K562 (cell line): ENCODE measurements at regions not wholly inside any gene's neighbourhood (a gene's known extent, or its start where the extent isn't known, plus 50 kb on each side); places are given as distances from the start of the nearest gene placed in this dataset.

Source experiments
- TF ChIP-seq, protein P1 (sequence below), 2 experiments: fragments of 450-650 bp; IDR thresholded peaks; 2 replicates each; pipeline ENCODE4 v1.6.1; 2016; ENCODE audit warnings: mild to moderate bottlenecking in 2 of 2, borderline replicate concordance in 1 of 2, low read depth in 1 of 2, moderate library complexity in 1 of 2
- TF ChIP-seq, protein P2 (sequence below): fragments of 250-450 bp; sonication (Bioruptor Pico); IDR thresholded peaks from 2 replicates; pipeline ENCODE4 v1.8.0; 2021; ENCODE audit warnings: borderline replicate concordance, mild to moderate bottlenecking, moderate library complexity; ENCODE audit not compliant: poor library complexity, severe bottlenecking

DNA sequence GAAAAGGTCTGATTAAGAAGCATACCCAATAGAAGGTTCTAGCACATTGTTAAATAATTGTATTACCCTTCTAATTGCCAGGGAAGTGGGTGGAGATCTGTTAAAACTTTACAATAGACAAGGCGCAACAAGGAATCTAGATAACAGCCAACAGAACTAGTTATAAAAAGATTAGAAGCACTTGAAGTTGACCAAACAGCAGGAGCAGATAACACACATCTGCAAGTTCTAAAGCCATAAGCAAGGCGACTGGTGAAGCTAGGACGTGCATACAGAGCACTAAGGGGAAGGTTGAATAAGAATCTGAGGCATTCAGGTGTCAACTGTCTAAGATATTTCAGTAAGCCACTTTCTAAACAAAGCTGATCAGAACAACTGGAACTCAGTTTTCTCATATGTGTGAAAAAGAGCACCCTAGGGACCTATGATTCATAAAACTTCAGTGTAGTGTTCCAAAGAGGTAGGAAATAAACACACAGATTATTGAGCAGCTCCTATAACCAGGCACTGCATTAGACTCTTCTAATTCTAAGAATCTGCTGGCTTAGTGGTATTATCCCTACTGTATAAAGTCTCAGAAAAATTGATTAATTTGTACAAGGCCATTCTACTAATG, 111.2 kb downstream of the SAMD9 start (continued):
- TF ChIP-seq, protein P1, sequence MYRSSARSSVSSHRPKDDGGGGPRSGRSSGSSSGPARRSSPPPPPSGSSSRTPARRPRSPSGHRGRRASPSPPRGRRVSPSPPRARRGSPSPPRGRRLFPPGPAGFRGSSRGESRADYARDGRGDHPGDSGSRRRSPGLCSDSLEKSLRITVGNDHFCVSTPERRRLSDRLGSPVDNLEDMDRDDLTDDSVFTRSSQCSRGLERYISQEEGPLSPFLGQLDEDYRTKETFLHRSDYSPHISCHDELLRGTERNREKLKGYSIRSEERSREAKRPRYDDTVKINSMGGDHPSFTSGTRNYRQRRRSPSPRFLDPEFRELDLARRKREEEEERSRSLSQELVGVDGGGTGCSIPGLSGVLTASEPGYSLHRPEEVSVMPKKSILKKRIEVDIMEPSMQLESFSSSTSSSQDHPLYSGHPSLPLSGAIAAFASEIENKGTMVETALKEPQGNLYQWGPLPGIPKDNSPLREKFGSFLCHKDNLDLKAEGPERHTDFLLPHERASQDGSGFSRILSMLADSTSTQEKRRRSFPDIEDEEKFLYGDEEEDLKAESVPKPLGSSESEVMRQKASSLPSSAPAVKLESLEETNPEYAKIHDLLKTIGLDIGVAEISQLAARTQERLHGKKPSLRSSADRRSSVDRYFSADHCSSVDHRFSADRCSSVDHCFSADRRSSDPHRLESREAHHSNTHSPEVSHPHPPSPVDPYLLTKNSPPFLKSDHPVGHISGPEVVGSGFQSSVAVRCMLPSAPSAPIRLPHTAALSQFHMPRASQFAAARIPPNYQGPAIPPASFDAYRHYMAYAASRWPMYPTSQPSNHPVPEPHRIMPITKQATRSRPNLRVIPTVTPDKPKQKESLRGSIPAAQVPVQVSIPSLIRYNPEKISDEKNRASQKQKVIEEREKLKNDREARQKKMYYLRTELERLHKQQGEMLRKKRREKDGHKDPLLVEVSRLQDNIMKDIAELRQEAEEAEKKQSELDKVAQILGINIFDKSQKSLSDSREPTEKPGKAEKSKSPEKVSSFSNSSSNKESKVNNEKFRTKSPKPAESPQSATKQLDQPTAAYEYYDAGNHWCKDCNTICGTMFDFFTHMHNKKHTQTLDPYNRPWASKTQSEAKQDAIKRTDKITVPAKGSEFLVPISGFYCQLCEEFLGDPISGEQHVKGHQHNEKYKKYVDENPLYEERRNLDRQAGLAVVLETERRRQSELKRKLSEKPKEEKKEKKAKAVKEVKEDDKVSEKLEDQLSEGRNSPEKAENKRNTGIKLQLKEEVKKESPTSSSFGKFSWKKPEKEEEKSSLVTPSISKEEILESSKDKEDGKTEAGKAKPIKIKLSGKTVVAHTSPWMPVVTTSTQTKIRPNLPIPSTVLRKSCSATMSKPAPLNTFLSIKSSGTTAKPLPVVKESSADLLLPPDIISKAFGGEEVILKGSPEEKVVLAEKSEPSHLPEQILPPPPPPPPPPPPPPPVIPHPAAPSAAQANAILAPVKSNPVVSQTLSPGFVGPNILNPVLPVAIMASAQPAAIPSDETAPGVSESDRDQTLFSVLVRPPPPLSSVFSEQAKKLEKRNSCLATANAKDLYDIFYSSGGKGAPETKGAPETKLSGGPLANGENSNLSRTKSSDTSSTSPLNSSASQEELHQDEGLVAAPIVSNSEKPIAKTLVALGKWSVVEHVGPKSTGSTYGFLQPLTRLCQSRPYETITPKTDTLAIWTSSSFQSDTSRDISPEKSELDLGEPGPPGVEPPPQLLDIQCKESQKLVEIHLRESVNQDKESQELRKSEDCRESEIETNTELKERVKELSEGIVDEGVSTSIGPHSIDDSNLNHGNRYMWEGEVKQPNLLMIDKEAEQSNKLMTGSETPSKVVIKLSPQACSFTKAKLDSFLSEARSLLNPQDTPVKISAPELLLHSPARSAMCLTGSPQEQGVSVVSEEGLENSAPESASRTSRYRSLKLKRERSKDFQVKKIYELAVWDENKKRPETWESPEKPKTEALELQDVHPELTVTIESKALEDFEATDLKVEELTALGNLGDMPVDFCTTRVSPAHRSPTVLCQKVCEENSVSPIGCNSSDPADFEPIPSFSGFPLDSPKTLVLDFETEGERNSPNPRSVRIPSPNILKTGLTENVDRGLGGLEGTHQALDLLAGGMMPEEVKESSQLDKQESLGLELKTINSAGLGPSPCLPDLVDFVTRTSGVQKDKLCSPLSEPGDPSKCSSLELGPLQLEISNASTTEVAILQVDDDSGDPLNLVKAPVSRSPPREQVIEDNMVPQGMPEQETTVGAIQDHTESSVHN (IDR thresholded peaks at IDR 0.05; ENCODE audit: borderline replicate concordance in 1 of 2, low read depth in 1 of 2), result no peak
- TF ChIP-seq, protein P2, sequence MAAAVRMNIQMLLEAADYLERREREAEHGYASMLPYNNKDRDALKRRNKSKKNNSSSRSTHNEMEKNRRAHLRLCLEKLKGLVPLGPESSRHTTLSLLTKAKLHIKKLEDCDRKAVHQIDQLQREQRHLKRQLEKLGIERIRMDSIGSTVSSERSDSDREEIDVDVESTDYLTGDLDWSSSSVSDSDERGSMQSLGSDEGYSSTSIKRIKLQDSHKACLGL (CRISPR knock-in tag), result no peak
